Vagina (tissue), 2 donors: ENCODE measurements at regions not wholly inside any gene's neighbourhood (a gene's known extent, or its start where the extent isn't known, plus 50 kb on each side); places are given as distances from the start of the nearest gene placed in this dataset.

Experiments
- POLR2A ChIP-seq, 2 donors: fragments of 450-650 bp; IDR thresholded peaks; one replicate each; pipeline ENCODE4 v1.6.1; 2017; ENCODE audit warnings: antibody characterized with exemption in 2 of 2, mild to moderate bottlenecking in 2 of 2, moderate library complexity in 2 of 2
- POLR2AphosphoS5 ChIP-seq, 2 donors: sonication (generic); formaldehyde crosslinking; IDR thresholded peaks; one replicate each; pipeline ENCODE4 v1.9.0; 2017; ENCODE audit warnings: antibody characterized with exemption in 2 of 2, mild to moderate bottlenecking in 2 of 2, low read depth in 1 of 2; ENCODE audit not compliant: insufficient read depth in 1 of 2
- TF ChIP-seq, protein P1 (sequence below), 3 experiments: fragments of 450-650 bp in 2 of 3; fragments of 200-600 bp in 1 of 3; sonication (generic) in 1 of 3; IDR thresholded peaks; one replicate each; pipeline ENCODE4 v1.5.1; 2017 to 2019; ENCODE audit warnings: antibody characterized with exemption in 3 of 3, mild to moderate bottlenecking in 2 of 3, moderate library complexity in 2 of 3

DNA sequence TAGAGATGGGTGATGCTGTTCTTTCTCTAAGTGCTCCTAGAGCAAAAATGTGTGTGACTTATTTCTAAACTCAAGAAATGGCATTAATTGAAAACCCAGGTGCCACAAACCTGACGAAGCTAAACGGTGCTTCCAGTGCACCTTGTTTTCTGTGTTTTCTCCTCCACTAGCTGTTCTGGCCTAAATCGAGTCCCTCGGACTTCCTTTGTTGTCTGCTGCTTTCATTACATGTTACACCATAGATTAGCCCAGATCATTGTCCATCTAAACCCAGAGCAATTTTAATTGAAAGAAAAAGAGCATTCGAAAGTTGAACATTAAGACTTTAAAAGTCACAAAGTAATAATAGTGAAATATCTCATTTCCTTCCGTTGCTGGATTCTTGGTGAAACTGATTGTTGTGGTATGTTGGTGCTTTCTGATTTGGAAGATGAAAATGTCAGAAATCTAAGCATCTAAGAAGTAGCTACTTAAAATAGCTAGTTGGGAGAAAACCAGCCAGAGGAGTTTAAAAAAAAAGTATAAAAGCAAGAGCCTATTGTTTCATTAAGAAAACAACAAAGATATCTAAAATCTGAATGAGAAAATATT lies 219.6 kb upstream of the G2E3 start:
- TF ChIP-seq, protein P1, sequence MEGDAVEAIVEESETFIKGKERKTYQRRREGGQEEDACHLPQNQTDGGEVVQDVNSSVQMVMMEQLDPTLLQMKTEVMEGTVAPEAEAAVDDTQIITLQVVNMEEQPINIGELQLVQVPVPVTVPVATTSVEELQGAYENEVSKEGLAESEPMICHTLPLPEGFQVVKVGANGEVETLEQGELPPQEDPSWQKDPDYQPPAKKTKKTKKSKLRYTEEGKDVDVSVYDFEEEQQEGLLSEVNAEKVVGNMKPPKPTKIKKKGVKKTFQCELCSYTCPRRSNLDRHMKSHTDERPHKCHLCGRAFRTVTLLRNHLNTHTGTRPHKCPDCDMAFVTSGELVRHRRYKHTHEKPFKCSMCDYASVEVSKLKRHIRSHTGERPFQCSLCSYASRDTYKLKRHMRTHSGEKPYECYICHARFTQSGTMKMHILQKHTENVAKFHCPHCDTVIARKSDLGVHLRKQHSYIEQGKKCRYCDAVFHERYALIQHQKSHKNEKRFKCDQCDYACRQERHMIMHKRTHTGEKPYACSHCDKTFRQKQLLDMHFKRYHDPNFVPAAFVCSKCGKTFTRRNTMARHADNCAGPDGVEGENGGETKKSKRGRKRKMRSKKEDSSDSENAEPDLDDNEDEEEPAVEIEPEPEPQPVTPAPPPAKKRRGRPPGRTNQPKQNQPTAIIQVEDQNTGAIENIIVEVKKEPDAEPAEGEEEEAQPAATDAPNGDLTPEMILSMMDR (IDR thresholded peaks at IDR 0.05) = no peak
- no peak for TF ChIP-seq POLR2A (IDR thresholded peaks at IDR 0.05)
- no peak for TF ChIP-seq POLR2AphosphoS5 (IDR thresholded peaks at IDR 0.05; ENCODE audit: insufficient read depth in 1 of 2, low read depth in 1 of 2)
